CD14-positive monocyte (primary cell): ENCODE measurements at regions not wholly inside any gene's neighbourhood (a gene's known extent, or its start where the extent isn't known, plus 50 kb on each side); places are given as distances from the start of the nearest gene placed in this dataset.

Source experiments
- DNase-seq, 3 donors: peaks; one replicate each; pipeline ENCODE4 v3.0.0-alpha.2; 2011 to 2022
- H2AFZ ChIP-seq: 2 replicates; pipeline ENCODE4 v1.6.0; 2012; ENCODE audit warnings: mild to moderate bottlenecking, low read depth, low read length, inconsistent platforms; ENCODE audit not compliant: insufficient read depth, poor library complexity, severe bottlenecking
- H3K27ac ChIP-seq, 2 donors: 1 replicate in 1 of 2; 2 replicates in 1 of 2; pipeline ENCODE4 v1.5.1; 2012 to 2013; ENCODE audit warnings: low read length in 2 of 2, control low read depth in 1 of 2, inconsistent platforms in 1 of 2, low read depth in 1 of 2, mild to moderate bottlenecking in 1 of 2
- H3K27me3 ChIP-seq, 2 donors: one replicate each; pipeline versions ENCODE4 v1.6.0 to v1.6.1; 2011 to 2013; ENCODE audit warnings: low read length in 2 of 2; ENCODE audit not compliant: control insufficient read depth in 2 of 2, insufficient read depth in 2 of 2
- H3K36me3 ChIP-seq, 2 donors: replicated peaks in 1 of 2; 1 replicate in 1 of 2; 2 replicates in 1 of 2; pipeline versions ENCODE4 v1.5.1 to v1.6.1; 2012 to 2013; ENCODE audit warnings: low read length in 2 of 2, control low read depth in 1 of 2, inconsistent platforms in 1 of 2, mild to moderate bottlenecking in 1 of 2; ENCODE audit not compliant: insufficient read depth in 2 of 2, control insufficient read depth in 1 of 2
- H3K4me1 ChIP-seq, 2 donors: 1 replicate in 1 of 2; 2 replicates in 1 of 2; pipeline versions ENCODE4 v1.5.1 to v1.6.1; 2012 to 2013; ENCODE audit warnings: low read length in 2 of 2, control low read depth in 1 of 2, inconsistent platforms in 1 of 2, mild to moderate bottlenecking in 1 of 2, moderate library complexity in 1 of 2; ENCODE audit not compliant: insufficient read depth in 2 of 2, control insufficient read depth in 1 of 2
- H3K4me2 ChIP-seq: replicated peaks from 2 replicates; pipeline ENCODE3; 2012; ENCODE audit warnings: low read length, moderate library complexity, mild to moderate bottlenecking; ENCODE audit not compliant: poor library complexity, severe bottlenecking; ENCODE audit errors: extremely low read depth
- H3K4me3 ChIP-seq, 3 experiments: fragments of 200-600 bp in 1 of 3; sonication (generic) in 1 of 3; replicated peaks in 1 of 3; 1 replicate in 2 of 3; 2 replicates in 1 of 3; pipeline ENCODE4 v1.5.1; 2011 to 2013; ENCODE audit warnings: low read length in 3 of 3, mild to moderate bottlenecking in 3 of 3, control low read depth in 2 of 3, low read depth in 2 of 3, inconsistent platforms in 1 of 3, moderate library complexity in 1 of 3
- H3K79me2 ChIP-seq: 2 replicates; pipeline ENCODE4 v1.6.0; 2012; ENCODE audit warnings: mild to moderate bottlenecking, control low read depth, inconsistent platforms, low read length, moderate library complexity; ENCODE audit not compliant: insufficient read depth
- H3K9ac ChIP-seq: 2 replicates; pipeline ENCODE4 v1.6.0; 2017; ENCODE audit warnings: low read length, mild to moderate bottlenecking; ENCODE audit not compliant: insufficient read depth, poor library complexity, severe bottlenecking
- H3K9me3 ChIP-seq, 2 donors: replicated peaks in 1 of 2; 1 replicate in 1 of 2; 2 replicates in 1 of 2; pipeline versions ENCODE4 v1.5.1 to v1.6.1; 2012 to 2013; ENCODE audit warnings: low read length in 2 of 2, control low read depth in 1 of 2; ENCODE audit not compliant: control insufficient read depth in 1 of 2, insufficient read depth in 1 of 2
- H4K20me1 ChIP-seq: 2 replicates; pipeline ENCODE4 v1.6.0; 2012; ENCODE audit warnings: mild to moderate bottlenecking, low read length, control low read depth, moderate library complexity; ENCODE audit not compliant: insufficient read depth
- H3K27ac Mint-ChIP-seq, 7 donors: one replicate each; pipeline ENCODE4 v1.8.0; 2020; ENCODE audit warnings: mild to moderate bottlenecking in 7 of 7, mixed read lengths in 7 of 7, moderate library complexity in 6 of 7, inconsistent platforms in 2 of 7
- H3K27me3 Mint-ChIP-seq, 3 donors: one replicate each; pipeline ENCODE4 v1.8.0; 2021 to 2022; ENCODE audit warnings: low read depth in 3 of 3, mild to moderate bottlenecking in 3 of 3, mixed read lengths in 3 of 3, moderate library complexity in 3 of 3, inconsistent platforms in 1 of 3
- H3K36me3 Mint-ChIP-seq, 2 donors: one replicate each; pipeline ENCODE4 v1.8.0; 2020; ENCODE audit warnings: mixed read lengths in 2 of 2, inconsistent platforms in 1 of 2, mild to moderate bottlenecking in 1 of 2
- H3K4me1 Mint-ChIP-seq: one replicate; pipeline ENCODE4 v1.8.0; 2020; ENCODE audit warnings: mild to moderate bottlenecking, mixed read lengths
- H3K4me3 Mint-ChIP-seq, 2 donors: one replicate each; pipeline ENCODE4 v1.8.0; 2020; ENCODE audit warnings: mild to moderate bottlenecking in 2 of 2, mixed read lengths in 2 of 2, moderate library complexity in 1 of 2
- H3K9me3 Mint-ChIP-seq, 7 donors: one replicate each; pipeline ENCODE4 v1.8.0; 2020 to 2022; ENCODE audit warnings: mixed read lengths in 7 of 7, mild to moderate bottlenecking in 6 of 7, moderate library complexity in 6 of 7, inconsistent platforms in 2 of 7
- CTCF ChIP-seq: fragments of 200-600 bp; IDR thresholded peaks from one replicate; pipeline ENCODE4 v1.8.0; 2022; ENCODE audit warnings: antibody characterized with exemption, mild to moderate bottlenecking
- WGBS: methylation state at CpG from one replicate; pipeline ENCODE4 v1.1.5; 2013; ENCODE audit warnings: missing lambda C conversion rate; ENCODE audit not compliant: insufficient coverage; 5-methylcytosine and 5-hydroxymethylcytosine counted together
- intact Hi-C, 2 donors: fragments of 100-400 bp; cut with micrococcal nuclease; formaldehyde crosslinking; loops; one replicate each; pipeline versions ENCODE4 v1.15.0 to v1.15.1; 2023

- Histone ChIP-seq H3K4me2 (no peak overlapping the region), H3K27me3 (no peaks in the 10 kb centered on the region), H3K79me2 (no peaks in the 10 kb centered on the region), H4K20me1 (no peaks in the 10 kb centered on the region), H3K27ac (no peak overlapping the region), H3K4me1 (no peaks in the 10 kb centered on the region), H2AFZ (no peak overlapping the region), H3K4me3 (no peak overlapping the region), H3K9ac (no peak overlapping the region), H3K36me3 (no peaks in the 10 kb centered on the region), H3K9me3 (no peaks in the 10 kb centered on the region)
- DNase-seq = no peak
- intact Hi-C loops = no loop called here
- no peak for TF ChIP-seq CTCF
- Mint-ChIP-seq H3K9me3 (peaks cover 0 to 6% (median 0%) of the 10 kb centered on the region in 7 donors), H3K4me3 (no peak overlapping the region), H3K36me3 (no peaks in the 10 kb centered on the region), H3K27ac (no peak overlapping the region), H3K4me1 (no peaks in the 10 kb centered on the region), H3K27me3 (no peaks in the 10 kb centered on the region)
These were observed 503.5 kb downstream of the KIF20B start for GRCh38 chr10:90204956-90205314.

GRCh38 chr10:90205340-90205739 lies 503.9 kb downstream of the KIF20B start:
- no peak for TF ChIP-seq CTCF
- Histone ChIP-seq H3K4me3 (no peak overlapping the region), H3K36me3 (no peaks in the 10 kb centered on the region), H4K20me1 (no peaks in the 10 kb centered on the region), H3K4me2 (no peak overlapping the region), H3K27ac (no peak overlapping the region), H3K9me3 (no peaks in the 10 kb centered on the region), H3K4me1 (no peaks in the 10 kb centered on the region), H3K27me3 (no peaks in the 10 kb centered on the region), H3K9ac (no peak overlapping the region), H2AFZ (no peak overlapping the region), H3K79me2 (no peaks in the 10 kb centered on the region)
- no CpG with 5 or more reads among the region's 3 CpGs for WGBS
- no peak for DNase-seq
- peaks cover 0 to 6% (median 0%) of the 10 kb centered on the region in 7 donors for H3K9me3 Mint-ChIP-seq
- no peaks in the 10 kb centered on the region for H3K36me3 Mint-ChIP-seq
- intact Hi-C loops = no loop called here
- H3K4me1 Mint-ChIP-seq = no peaks in the 10 kb centered on the region
- no peak overlapping the region for H3K4me3 Mint-ChIP-seq
- H3K27me3 Mint-ChIP-seq = no peaks in the 10 kb centered on the region
- no peak overlapping the region for H3K27ac Mint-ChIP-seq
